ENCODE measurements at regions not wholly inside any gene's neighbourhood (a gene's known extent, or its start where the extent isn't known, plus 50 kb on each side); places are given as distances from the start of the nearest gene placed in this dataset.
"Not testable (repeated sequence)": the region's sequence is repeated elsewhere in the genome, so short reads cannot be mapped to it uniquely, and the experiment has no call there.

GRCh38 chr3:72042397-72043203 is 257.7 kb upstream of the PROK2 start:
- no peak for DNase-seq

- peak in 42 of 56 donors; percentile 6 to 68 (median 30) for DNase-seq
These were observed 256.6 kb upstream of the PROK2 start for GRCh38 chr3:72041511-72041910.

GRCh38 chr3:72041076-72041475 is 256.1 kb upstream of the PROK2 start:
- no peak for DNase-seq

DNA sequence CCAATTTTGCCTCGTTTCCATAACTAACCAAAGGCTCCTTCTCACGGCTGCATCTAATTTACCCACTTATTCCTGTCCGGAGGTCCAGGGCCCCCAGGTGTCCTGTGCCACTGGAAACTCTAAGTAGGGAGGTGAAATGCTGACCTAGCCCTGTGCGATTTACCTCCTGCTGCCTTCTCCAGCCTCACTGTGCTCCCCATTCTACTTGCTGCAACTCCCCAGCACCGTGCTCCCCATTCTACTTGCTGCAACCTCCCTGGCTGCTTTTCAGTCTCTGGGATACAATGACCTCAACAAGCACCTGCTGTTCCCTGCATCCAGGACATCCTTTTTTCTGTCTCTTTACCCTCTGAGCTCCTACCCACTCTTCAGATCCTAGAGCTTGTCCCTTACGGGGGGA is 254.7 kb upstream of the PROK2 start:
- no peak for DNase-seq

- no peak for DNase-seq
These were observed 252.0 kb upstream of the PROK2 start for GRCh38 chr3:72036899-72037298.

DNA sequence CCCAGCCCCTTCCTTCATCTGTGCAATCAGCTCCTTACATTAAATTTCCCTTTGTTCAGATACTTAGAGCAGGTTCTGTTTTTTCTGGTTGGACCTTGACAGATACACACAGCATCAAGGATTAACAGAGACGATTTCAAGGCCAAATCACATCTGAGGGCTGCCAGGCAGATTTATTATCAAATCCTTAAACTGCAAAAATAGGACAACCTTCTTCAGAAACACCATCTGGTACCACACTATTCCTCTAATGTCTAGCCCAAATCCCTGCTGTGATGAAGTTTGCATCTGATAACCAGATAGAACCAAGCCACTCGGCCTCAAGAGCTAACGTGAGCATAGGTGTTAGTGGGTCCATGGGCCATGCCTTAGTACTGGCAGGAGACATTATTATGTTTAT is 250.7 kb upstream of the PROK2 start:
- no peak for DNase-seq

DNA sequence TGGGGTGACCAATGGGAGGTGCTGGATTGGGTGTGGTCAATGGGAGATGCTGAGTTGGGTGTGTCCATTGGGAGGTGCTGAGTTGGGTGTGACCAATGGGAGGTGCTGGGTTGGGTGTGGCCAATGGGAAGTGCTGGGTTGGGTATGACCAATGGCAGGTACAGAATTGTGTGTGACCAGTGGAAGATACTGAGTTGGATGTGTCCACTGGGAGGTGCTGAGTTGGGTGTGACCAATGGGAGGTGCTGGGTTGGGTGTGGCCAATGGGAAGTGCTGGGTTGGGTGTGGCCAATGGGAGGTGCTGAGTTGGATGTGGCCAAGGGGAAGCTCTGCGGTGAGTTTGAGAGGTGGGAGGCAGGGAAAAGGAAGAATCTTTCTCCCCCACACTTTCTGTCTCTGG is 250.0 kb upstream of the PROK2 start:
- no peak for DNase-seq

- no peak for DNase-seq
These were observed 248.9 kb upstream of the PROK2 start for GRCh38 chr3:72033666-72034428.

DNA sequence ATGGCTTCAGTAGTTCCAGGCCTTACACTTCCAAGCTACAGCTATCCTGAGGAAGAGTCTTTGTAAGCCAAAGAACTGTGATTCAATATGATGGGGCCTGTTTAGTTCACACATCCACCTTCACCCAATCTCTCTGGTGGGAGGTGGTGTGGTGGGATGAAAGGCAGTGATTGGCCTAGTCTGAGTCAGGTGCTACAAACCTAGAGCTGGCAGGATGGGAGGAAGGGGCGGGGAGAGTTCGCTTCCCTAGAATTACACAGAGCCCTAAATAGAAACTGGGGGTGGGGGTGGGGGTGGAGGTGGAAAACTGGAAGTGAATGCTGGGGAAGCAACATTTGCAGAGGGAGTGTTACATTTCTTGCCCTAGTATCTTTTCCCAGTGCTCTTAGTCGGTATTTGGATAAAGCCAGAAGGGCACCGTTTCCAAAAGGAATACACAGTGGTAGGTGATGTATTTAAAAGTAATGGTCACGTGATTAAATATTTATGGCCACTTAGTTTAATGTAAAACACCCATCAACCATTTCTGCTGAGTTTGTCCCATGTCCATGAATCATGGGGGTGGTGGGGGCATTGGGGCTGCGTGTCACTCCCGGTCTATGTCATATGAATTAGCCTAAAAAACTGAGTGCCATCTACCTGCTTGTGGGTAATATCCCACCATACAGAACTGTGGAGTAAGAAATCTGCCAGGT is 247.6 kb upstream of the PROK2 start:
- DNase-seq = peak in 17 of 56 donors; percentile 8 to 75 (median 23)

DNA sequence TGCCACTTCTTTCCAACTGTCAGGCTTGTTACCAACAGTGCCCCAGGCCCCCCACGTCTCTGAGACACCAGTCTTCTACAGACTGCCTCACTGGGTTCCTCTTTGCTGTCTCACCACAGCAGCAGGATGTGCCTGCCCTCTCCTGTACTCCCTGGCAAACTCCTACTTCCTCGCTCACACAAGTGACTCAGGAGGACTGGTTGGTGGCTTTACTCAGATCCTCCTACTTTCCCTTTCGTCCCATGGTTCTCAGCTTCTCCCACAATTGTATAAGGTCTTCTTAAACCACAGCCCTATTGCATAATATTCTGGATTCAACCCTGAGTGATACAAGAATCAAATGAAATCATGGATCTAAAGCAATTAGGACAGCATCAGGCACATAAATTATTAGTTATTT is 246.6 kb upstream of the PROK2 start:
- peak in 6 of 56 donors; percentile 2 to 17 (median 10) for DNase-seq

DNA sequence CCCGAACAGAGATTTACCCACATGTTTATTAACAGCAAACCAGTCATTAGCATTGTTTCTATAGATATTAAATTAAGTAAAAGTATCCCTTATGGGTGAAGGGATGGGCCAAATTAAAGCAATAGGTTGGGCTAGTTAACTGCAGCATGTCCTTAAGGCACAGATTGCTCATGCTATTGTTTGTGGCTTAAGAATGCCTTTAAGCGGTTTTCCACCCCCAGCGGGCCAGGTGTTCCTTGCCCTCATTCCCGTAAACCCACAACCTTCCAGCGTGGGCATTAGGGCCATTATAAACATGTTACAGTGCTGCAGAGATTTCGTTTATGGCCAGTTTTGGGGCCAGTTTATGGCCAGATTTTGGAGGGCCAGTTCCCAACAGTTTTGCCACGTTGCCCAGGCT is 245.3 kb upstream of the PROK2 start:
- not testable (repeated sequence) for DNase-seq

GRCh38 chr3:72028726-72029125 is 243.8 kb upstream of the PROK2 start:
- DNase-seq = not testable (repeated sequence)

GRCh38 chr3:72028307-72028706 is 243.4 kb upstream of the PROK2 start:
- DNase-seq = not testable (repeated sequence)

DNA sequence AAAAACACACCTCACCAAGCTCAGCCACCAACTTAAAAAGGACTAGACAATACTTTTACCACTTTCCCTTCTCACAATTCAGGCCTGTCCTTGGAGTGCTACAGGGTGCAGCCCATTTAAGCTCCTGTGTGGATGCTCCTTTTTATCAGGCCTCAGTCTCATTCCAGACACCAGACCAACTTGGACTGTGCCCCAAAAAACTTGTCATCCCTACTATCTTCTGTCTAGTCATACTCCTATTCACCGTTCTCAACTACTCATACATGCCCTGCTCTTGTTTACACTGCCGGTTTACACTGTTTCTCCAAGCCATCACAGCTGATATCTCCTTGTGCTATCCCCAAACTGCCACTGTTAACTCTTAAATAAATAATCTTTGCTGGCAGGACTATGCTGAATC is 242.8 kb upstream of the PROK2 start:
- not testable (repeated sequence) for DNase-seq

DNA sequence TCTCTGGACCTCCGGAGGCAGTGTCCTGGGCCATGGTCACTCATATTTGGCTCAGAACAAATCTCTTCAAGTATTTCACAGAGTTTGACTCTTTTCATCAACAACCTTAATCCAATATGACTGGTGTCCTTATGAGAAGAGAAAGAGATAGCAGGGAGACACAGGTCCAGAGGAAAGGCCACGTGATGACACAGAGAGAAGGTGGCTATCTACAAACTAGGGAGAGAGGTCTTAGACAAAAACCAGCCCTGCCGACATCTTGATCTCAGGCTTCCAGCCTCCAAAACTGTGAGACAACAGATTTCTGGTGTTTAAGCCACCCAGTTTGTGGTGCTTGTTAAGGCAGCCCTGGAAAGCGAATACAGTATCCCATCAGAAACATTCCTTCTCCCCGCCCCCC is 237.1 kb upstream of the PROK2 start:
- DNase-seq = no peak

DNA sequence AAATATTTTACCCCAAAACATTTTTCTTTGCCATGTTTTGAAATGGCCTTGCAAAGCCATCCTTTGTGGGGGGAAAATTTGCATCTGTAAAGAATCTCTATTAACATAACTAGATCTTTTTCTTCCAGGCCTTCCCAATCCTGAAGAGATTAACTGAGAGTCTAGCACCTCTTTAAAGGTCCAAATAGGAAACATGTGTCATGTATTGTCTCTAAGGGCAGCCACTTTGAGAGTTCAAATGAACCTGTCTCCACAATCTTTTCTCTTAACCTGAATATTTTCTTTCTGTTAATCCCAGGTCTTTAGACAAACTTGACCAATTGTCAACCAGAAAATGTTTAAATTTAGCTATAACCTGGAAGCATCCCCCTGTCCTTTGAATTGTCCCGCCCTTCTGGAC is 236.6 kb upstream of the PROK2 start:
- DNase-seq = no peak

DNA sequence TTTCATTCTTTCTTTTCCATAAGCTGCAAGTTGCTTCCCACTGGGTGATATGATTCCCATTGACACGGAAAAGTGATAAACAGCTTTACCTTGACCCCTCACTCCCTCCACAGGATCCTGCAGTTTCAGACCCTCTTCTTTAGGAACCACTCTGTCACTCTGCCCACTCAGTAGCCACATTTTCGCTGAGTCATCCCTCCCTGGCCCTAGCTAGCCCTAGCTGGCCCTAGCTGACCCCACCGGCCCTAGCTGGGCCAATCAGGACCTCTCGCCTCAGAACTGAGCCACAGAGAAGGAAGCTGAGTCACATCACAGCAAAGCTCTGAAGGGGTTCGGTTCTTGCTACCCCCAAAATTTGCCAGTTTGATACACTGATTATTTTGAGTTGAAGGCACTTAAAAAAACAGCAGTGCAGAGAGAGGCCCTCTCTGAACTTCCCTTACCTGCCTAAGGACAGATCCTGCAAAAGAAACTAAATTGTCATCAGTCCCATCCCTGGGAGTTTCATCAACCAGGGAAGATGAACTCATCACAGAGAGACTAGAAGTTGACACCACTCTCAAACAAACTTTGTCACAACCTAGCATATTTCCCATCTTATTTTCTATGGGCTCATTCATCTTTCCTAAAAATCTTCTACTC is 233.5 kb upstream of the PROK2 start:
- DNase-seq = no peak

DNA sequence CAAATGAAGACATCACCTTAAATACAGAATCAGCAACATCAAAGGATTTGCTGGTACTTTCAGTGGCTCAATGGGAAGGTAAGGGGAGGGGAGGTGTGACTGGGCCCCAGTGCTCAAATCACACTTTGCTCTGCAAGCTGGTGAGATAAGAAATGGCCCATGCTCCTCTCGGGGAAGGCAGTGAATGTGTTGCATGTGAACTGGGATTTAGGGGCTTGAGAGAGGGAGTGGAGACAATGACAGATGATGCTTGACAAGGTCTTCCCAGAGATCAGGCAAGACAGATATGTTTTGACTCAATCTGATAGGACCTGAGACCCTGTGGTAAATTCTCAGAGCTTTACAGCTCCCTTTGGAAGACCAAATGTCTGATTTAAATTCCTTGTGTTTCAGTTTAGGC is 233.0 kb upstream of the PROK2 start:
- no peak for DNase-seq

GRCh38 chr3:72017311-72017710 is 232.4 kb upstream of the PROK2 start:
- no peak for DNase-seq

- DNase-seq = no peak
These were observed 230.5 kb upstream of the PROK2 start for GRCh38 chr3:72015463-72015862.

DNA sequence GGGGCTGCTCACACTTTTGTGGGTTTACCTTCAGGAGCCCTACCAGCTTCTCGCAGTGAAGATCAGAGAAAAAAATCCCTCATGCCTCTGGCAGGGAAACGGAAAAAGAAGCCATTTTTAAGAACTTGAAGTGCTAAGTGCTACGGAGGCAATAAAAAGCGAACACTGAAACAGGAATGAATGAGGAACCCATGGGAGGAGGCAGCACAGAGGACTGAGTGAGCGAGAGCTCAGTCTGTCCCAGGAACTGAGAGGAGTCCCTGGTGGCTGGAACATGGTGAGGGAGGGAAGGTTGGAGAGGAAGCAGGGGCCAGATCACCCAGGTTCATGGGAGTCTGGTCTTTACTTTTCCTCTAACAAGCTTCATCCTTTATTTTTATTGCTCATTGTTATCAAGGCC is 228.1 kb upstream of the PROK2 start:
- no peak for DNase-seq

DNA sequence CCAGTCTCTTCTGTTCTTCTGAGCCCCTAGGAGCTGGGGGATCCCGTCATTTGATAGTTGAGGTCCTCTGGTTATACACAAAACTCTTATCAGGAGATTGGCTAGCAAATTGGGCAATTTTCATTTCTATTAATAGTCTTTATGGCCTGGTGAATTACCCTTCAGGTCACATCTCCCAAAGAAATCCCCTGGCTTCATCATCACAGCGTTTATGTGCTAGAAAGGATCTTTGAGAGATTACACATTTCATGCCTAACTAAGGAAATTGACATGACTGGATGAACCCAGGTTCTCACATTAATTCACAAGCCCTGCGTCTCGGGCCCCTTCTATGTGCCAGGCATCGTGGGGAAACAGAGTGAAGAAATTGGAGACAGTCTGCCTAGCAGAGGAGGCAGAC is 227.4 kb upstream of the PROK2 start:
- DNase-seq = no peak
